IMR-90 (cell line): ENCODE measurements at regions not wholly inside any gene's neighbourhood (a gene's known extent, or its start where the extent isn't known, plus 50 kb on each side); places are given as distances from the start of the nearest gene placed in this dataset.

Experiments
- ATAC-seq: fragments of 200-7000 bp; cut with Tn5 transposase; 2 replicates; pipeline ENCODE4 v1.9.1; 2020; ENCODE audit warnings: low read depth, mild to moderate bottlenecking, moderate library complexity
- BruUV-seq: library from RNA; stranded (reverse); fragments of 400-500 nt; replicated peaks from 2 replicates; lab custom pipeline; 2021; lab: Mats Ljungman, UMichigan
- CTCF ChIA-PET: fragments of 300-600 bp; formaldehyde crosslinking; extraction: SDS; loops from one replicate; lab custom pipeline; 2021; ENCODE audit warnings: antibody characterized with exemption; lab: Yijun Ruan, JAX
- POLR2A ChIA-PET: fragments of 300-600 bp; sonication (Branson Sonifier 250); formaldehyde crosslinking; loops from one replicate; lab custom pipeline; 2022; ENCODE audit warnings: antibody characterized with exemption; ENCODE audit not compliant: unreplicated experiment; lab: Charles Lee
- DNase-seq: peaks from one replicate; pipeline ENCODE4 v3.0.0; 2013
- H2AFZ ChIP-seq: replicated peaks from 2 replicates; pipeline ENCODE3; 2013; ENCODE audit warnings: low read length, mild to moderate bottlenecking; ENCODE audit not compliant: poor library complexity
- H2AK5ac ChIP-seq: 2 replicates; pipeline ENCODE4 v1.6.1; 2013; ENCODE audit warnings: low read depth, low read length, inconsistent platforms
- H2AK9ac ChIP-seq: replicated peaks from 2 replicates; pipeline ENCODE3; 2013; ENCODE audit warnings: mild to moderate bottlenecking, low read depth, low read length, moderate library complexity; ENCODE audit not compliant: poor library complexity
- H2BK120ac ChIP-seq: 2 replicates; pipeline ENCODE4 v1.6.1; 2013; ENCODE audit warnings: low read depth, low read length, inconsistent platforms
- H2BK15ac ChIP-seq: 3 replicates; pipeline ENCODE4 v1.6.1; 2013; ENCODE audit warnings: low read depth, low read length, inconsistent platforms
- H2BK20ac ChIP-seq: 2 replicates; pipeline ENCODE4 v1.6.1; 2013; ENCODE audit warnings: low read depth, mild to moderate bottlenecking, inconsistent platforms, low read length, moderate library complexity
- H2BK5ac ChIP-seq: 2 replicates; pipeline ENCODE4 v1.6.1; 2013; ENCODE audit warnings: mild to moderate bottlenecking, low read depth, low read length, inconsistent platforms; ENCODE audit not compliant: poor library complexity, severe bottlenecking
- H3K14ac ChIP-seq: replicated peaks from 2 replicates; pipeline ENCODE4 v1.6.1; 2013; ENCODE audit warnings: low read depth, low read length, inconsistent platforms
- H3K18ac ChIP-seq: 2 replicates; pipeline ENCODE4 v1.6.1; 2013; ENCODE audit warnings: low read depth, low read length, control low read depth
- H3K23ac ChIP-seq: 2 replicates; pipeline ENCODE4 v1.6.1; 2013; ENCODE audit warnings: low read depth, low read length, inconsistent platforms
- H3K27ac ChIP-seq: 2 replicates; pipeline ENCODE4 v1.5.1; 2013; ENCODE audit warnings: mild to moderate bottlenecking, control low read depth, low read length; ENCODE audit not compliant: insufficient read depth
- H3K27me3 ChIP-seq: 2 replicates; pipeline ENCODE4 v1.6.1; 2013; ENCODE audit warnings: low read length; ENCODE audit not compliant: control insufficient read depth, insufficient read depth
- H3K36me3 ChIP-seq: 2 replicates; pipeline ENCODE4 v1.6.1; 2013; ENCODE audit warnings: low read length, mixed read lengths; ENCODE audit not compliant: control insufficient read depth, insufficient read depth
- H3K4ac ChIP-seq: 2 replicates; pipeline ENCODE4 v1.6.1; 2013; ENCODE audit warnings: low read depth, low read length, inconsistent platforms
- H3K4me1 ChIP-seq: 2 replicates; pipeline ENCODE4 v1.6.1; 2013; ENCODE audit warnings: low read length, mixed read lengths; ENCODE audit not compliant: control insufficient read depth, insufficient read depth
- H3K4me2 ChIP-seq: 2 replicates; pipeline ENCODE4 v1.6.1; 2013; ENCODE audit warnings: low read depth, mild to moderate bottlenecking, control low read depth, low read length, moderate library complexity
- H3K4me3 ChIP-seq: 2 replicates; pipeline ENCODE4 v1.5.1; 2013; ENCODE audit warnings: low read depth, mild to moderate bottlenecking, control low read depth, low read length, moderate library complexity; ENCODE audit not compliant: insufficient read depth
- H3K56ac ChIP-seq: 2 replicates; pipeline ENCODE4 v1.6.1; 2013; ENCODE audit warnings: low read length, inconsistent platforms; ENCODE audit not compliant: insufficient read depth; ENCODE audit errors: extremely low read depth
- H3K79me1 ChIP-seq, 2 experiments: 2 replicates each; pipeline ENCODE4 v1.6.1; 2013; ENCODE audit warnings: low read length in 2 of 2, inconsistent platforms in 1 of 2, low read depth in 1 of 2
- H3K9ac ChIP-seq: 2 replicates; pipeline ENCODE4 v1.6.1; 2013; ENCODE audit warnings: low read depth, low read length, control low read depth
- H3K9me1 ChIP-seq: 2 replicates; pipeline ENCODE4 v1.6.1; 2013; ENCODE audit warnings: low read length, inconsistent platforms; ENCODE audit not compliant: insufficient read depth
- H3K9me3 ChIP-seq: 2 replicates; pipeline ENCODE4 v1.6.1; 2013; ENCODE audit warnings: low read length; ENCODE audit not compliant: control insufficient read depth, insufficient read depth
- H4K20me1 ChIP-seq: 2 replicates; pipeline ENCODE4 v1.6.1; 2013; ENCODE audit warnings: low read length, inconsistent platforms; ENCODE audit not compliant: insufficient read depth
- H4K5ac ChIP-seq: 2 replicates; pipeline ENCODE4 v1.6.1; 2013; ENCODE audit warnings: mild to moderate bottlenecking, low read depth, low read length, control low read depth
- H4K8ac ChIP-seq, 2 experiments: 2 replicates each; pipeline ENCODE4 v1.6.1; 2013; ENCODE audit warnings: low read depth in 2 of 2, low read length in 2 of 2, control low read depth in 1 of 2, inconsistent platforms in 1 of 2
- H4K91ac ChIP-seq: 2 replicates; pipeline ENCODE4 v1.6.1; 2013; ENCODE audit warnings: low read depth, low read length, inconsistent platforms; ENCODE audit not compliant: insufficient read depth
- RFX5 ChIP-seq: IDR thresholded peaks from 2 replicates; pipeline ENCODE4 v1.8.0; 2012; ENCODE audit warnings: low read depth, mild to moderate bottlenecking, low read length, moderate library complexity
- SMC3 ChIP-seq: fragments of 150-350 bp; IDR thresholded peaks from 2 replicates; pipeline ENCODE4 v1.6.1; 2016; ENCODE audit warnings: low read depth, mild to moderate bottlenecking, antibody characterized with exemption, low read length, moderate library complexity
- WGBS, 2 experiments: methylation state at CpG; one replicate each; pipeline versions ENCODE4 v1.1.5 to v1.1.7; 2013; ENCODE audit warnings: missing lambda C conversion rate in 2 of 2; ENCODE audit not compliant: insufficient read length in 1 of 2; ENCODE audit errors: extremely low coverage in 2 of 2; 5-methylcytosine and 5-hydroxymethylcytosine counted together
- dilution Hi-C: fragments of 300-500 bp; cut with HindIII; formaldehyde crosslinking; loops from one replicate; pipeline ENCODE4 v1.14.3; 2018; ENCODE audit warnings: low sequenced_read_pairs; ENCODE audit not compliant: unreplicated experiment
- in situ Hi-C: fragments of 300-500 bp; cut with MboI; formaldehyde crosslinking; loops from 3 replicates; pipeline ENCODE4 v1.14.3; 2019; ENCODE audit warnings: low sequenced_read_pairs, inconsistent platforms, mixed read lengths
- intact Hi-C: fragments of 100-400 bp; cut with micrococcal nuclease; formaldehyde crosslinking; loops from 2 replicates; pipeline ENCODE4 v1.10.0; 2022

GRCh38 chr14:58702441-58703160, 64.8 kb downstream of the DACT1 start:
- H2AK5ac ChIP-seq = no peak overlapping the region
- H2BK15ac ChIP-seq = no peak overlapping the region
- H4K8ac ChIP-seq = no peak overlapping the region
- in situ Hi-C loops = no loop called here
- H3K36me3 ChIP-seq = no peaks in the 10 kb centered on the region
- H3K18ac ChIP-seq = no peak overlapping the region
- no peak overlapping the region for H3K4me3 ChIP-seq
- no peak overlapping the region for H3K14ac ChIP-seq
- no TSS peak for BruUV-seq
- no peak overlapping the region for H3K4me2 ChIP-seq
- no peak for DNase-seq
- H2BK120ac ChIP-seq = no peak overlapping the region
- no peak overlapping the region for H3K4ac ChIP-seq
- no peaks in the 10 kb centered on the region for H3K9me1 ChIP-seq
- no CpG with 5 or more reads among the region's 1 CpG for WGBS, 2 experiments
- H3K56ac ChIP-seq = no peak overlapping the region
- dilution Hi-C loops = no loop called here
- H2BK20ac ChIP-seq = no peak overlapping the region
- no peaks in the 10 kb centered on the region for H3K9me3 ChIP-seq
- intact Hi-C loops = no loop called here
- peaks cover 30% of the 10 kb centered on the region for H3K27me3 ChIP-seq
- no peaks in the 10 kb centered on the region for H3K4me1 ChIP-seq
- H3K23ac ChIP-seq = no peak overlapping the region
- H2AK9ac ChIP-seq = no peak overlapping the region
- no peak overlapping the region for H3K9ac ChIP-seq
- no peak overlapping the region for H4K91ac ChIP-seq
- H4K20me1 ChIP-seq = no peaks in the 10 kb centered on the region
- ChIA-PET CTCF (no interaction called here), POLR2A (no interaction called here)
- H4K5ac ChIP-seq = no peak overlapping the region
- H3K27ac ChIP-seq = no peak overlapping the region
- no peak overlapping the region for H2AFZ ChIP-seq
- TF ChIP-seq SMC3 (no peak), RFX5 (no peak)
- H3K79me1 ChIP-seq = no peaks in the 10 kb centered on the region
- ATAC-seq = no peak
- no peak overlapping the region for H2BK5ac ChIP-seq
